Epithelial cell of proximal tubule (primary cell): ENCODE measurements at regions not wholly inside any gene's neighbourhood (a gene's known extent, or its start where the extent isn't known, plus 50 kb on each side); places are given as distances from the start of the nearest gene placed in this dataset.
A peak's percentile ranks its signal among the peaks of the same experiment; 100 is the strongest.

ENCODE experiments used
- DNase-seq: peaks from one replicate; pipeline ENCODE4 v3.0.0-alpha.2; 2011; ENCODE audit warnings: low read depth
- H3K4me3 ChIP-seq: 2 replicates; pipeline ENCODE4 v1.5.1; 2011; ENCODE audit warnings: low read depth, mild to moderate bottlenecking, low read length
- CTCF ChIP-seq: conservative IDR thresholded peaks from 2 replicates; pipeline ENCODE4 v1.5.1; 2012; ENCODE audit warnings: low read depth, mild to moderate bottlenecking, low read length

GRCh38 chr5:67378256-67378655 lies 181.7 kb upstream of the CD180 start:
- no peak overlapping the region for H3K4me3 ChIP-seq
- DNase-seq: no peak
- no peak for TF ChIP-seq CTCF

GRCh38 chr5:67377631-67378030 lies 181.0 kb upstream of the CD180 start:
- no peak for TF ChIP-seq CTCF
- no peak for DNase-seq
- no peak overlapping the region for H3K4me3 ChIP-seq

GRCh38 chr5:67375606-67376005 lies 179.0 kb upstream of the CD180 start:
- TF ChIP-seq CTCF: peak; percentile 34
- H3K4me3 ChIP-seq: no peak overlapping the region
- no peak for DNase-seq

GRCh38 chr5:67374378-67374777 lies 177.8 kb upstream of the CD180 start:
- no peak for DNase-seq
- no peak for TF ChIP-seq CTCF
- no peak overlapping the region for H3K4me3 ChIP-seq

- DNase-seq: no peak
- no peak for TF ChIP-seq CTCF
These were observed 176.9 kb upstream of the CD180 start for GRCh38 chr5:67373518-67373917.

GRCh38 chr5:67372887-67373286 lies 176.3 kb upstream of the CD180 start:
- no peak overlapping the region for H3K4me3 ChIP-seq
- TF ChIP-seq CTCF: no peak
- no peak for DNase-seq

More at GRCh38 chr5:67373518-67373917, 176.9 kb upstream of the CD180 start:
- H3K4me3 ChIP-seq: no peak overlapping the region

GRCh38 chr5:67371924-67372323 lies 175.3 kb upstream of the CD180 start:
- TF ChIP-seq CTCF: no peak
- no peak overlapping the region for H3K4me3 ChIP-seq
- DNase-seq: no peak
